LNCaP clone FGC (cell line): ENCODE measurements at regions not wholly inside any gene's neighbourhood (a gene's known extent, or its start where the extent isn't known, plus 50 kb on each side); places are given as distances from the start of the nearest gene placed in this dataset.

Experiments used
- DNase-seq: peaks from one replicate; pipeline ENCODE4 v3.0.0-alpha.2; 2011; ENCODE audit warnings: low read depth
- H3K4me3 ChIP-seq: 2 replicates; pipeline ENCODE4 v1.5.1; 2011; ENCODE audit warnings: mild to moderate bottlenecking, low read depth, low read length, control low read depth
- CTCF ChIP-seq: IDR thresholded peaks from 2 replicates; pipeline ENCODE4 v1.5.1; 2012; ENCODE audit warnings: mild to moderate bottlenecking; ENCODE audit not compliant: control insufficient read depth, insufficient read depth; ENCODE audit errors: extremely low read depth

GRCh38 chrX:39869846-39870601, 227.7 kb downstream of the BCOR start:
- no peak for DNase-seq
- no peak for TF ChIP-seq CTCF
- H3K4me3 ChIP-seq, result no peak overlapping the region

GRCh38 chrX:39871648-39872047, 226.1 kb downstream of the BCOR start:
- no peak for DNase-seq
- TF ChIP-seq CTCF, result no peak
- H3K4me3 ChIP-seq, result no peak overlapping the region

GRCh38 chrX:39873117-39873516, 224.6 kb downstream of the BCOR start:
- H3K4me3 ChIP-seq, result no peak overlapping the region
- no peak for TF ChIP-seq CTCF
- no peak for DNase-seq

- no peak for TF ChIP-seq CTCF
Observed at GRCh38 chrX:39874202-39874816, 223.4 kb downstream of the BCOR start.

GRCh38 chrX:39875834-39876628, 221.7 kb downstream of the BCOR start:
- no peak for DNase-seq
- TF ChIP-seq CTCF, result no peak
- H3K4me3 ChIP-seq, result no peak overlapping the region

More at GRCh38 chrX:39874202-39874816, 223.4 kb downstream of the BCOR start:
- DNase-seq, result no peak
- H3K4me3 ChIP-seq, result no peak overlapping the region

GRCh38 chrX:39877905-39878304, 219.9 kb downstream of the BCOR start:
- H3K4me3 ChIP-seq, result no peak overlapping the region
- no peak for TF ChIP-seq CTCF
- DNase-seq, result no peak
